ENCODE measurements at regions not wholly inside any gene's neighbourhood (a gene's known extent, or its start where the extent isn't known, plus 50 kb on each side); places are given as distances from the start of the nearest gene placed in this dataset.
"Not testable (repeated sequence)": the region's sequence is repeated elsewhere in the genome, so short reads cannot be mapped to it uniquely, and the experiment has no call there.

DNA sequence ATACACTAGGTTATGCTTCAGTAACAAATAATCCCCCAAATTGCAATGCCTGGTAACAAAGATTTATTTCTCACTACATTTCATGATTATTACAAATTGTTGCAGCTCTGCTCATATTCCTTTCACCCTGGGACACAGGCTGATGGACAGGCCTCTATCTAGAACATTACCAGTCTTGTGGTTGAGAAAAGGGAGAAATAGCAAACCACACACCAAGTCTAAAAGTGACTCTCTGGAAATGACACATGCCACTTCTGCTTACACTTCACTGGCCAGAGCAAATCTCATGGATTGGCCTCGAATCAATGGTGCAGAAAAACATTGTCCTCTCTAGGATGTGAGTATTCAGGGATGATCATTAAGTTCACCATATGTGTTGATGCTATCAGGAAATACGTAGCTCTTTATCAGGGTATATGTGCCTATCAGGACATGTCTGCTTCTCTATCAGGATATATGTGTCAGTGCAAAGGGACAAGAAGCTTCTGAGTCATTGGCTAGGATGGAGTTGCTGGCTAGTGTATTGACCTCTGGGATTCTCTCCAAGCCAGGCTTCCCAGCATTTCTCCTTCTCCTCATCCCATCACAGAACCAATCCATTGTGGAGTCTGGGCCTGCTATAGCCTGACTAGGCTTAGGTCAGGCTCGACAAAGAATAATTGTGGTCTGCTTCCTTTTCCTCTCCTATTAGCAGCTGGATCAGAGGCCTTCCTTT is 91.1 kb upstream of the CEP78 start:
- no peaks in the 10 kb centered on the region for H3K4me1 ChIP-seq (ENCODE audit: control insufficient read depth, insufficient read depth, low read length, poor library complexity, severe bottlenecking)
- no peak overlapping the region for H3K27ac ChIP-seq (ENCODE audit: insufficient read depth, low read length, poor library complexity, severe bottlenecking)
- H3K27me3 ChIP-seq (replicated peaks; ENCODE audit: control insufficient read depth, insufficient read depth, low read length, poor library complexity, severe bottlenecking) = no peaks in the 10 kb centered on the region
- no peaks in the 10 kb centered on the region for H3K9me3 ChIP-seq (ENCODE audit: control insufficient read depth, low read length)
- no peak for DNase-seq
- H3K4me3 ChIP-seq (ENCODE audit: insufficient read depth, low read depth, low read length, poor library complexity, severe bottlenecking) = no peak overlapping the region
- no peaks in the 10 kb centered on the region for H3K36me3 ChIP-seq (ENCODE audit: control insufficient read depth, insufficient read depth, low read length)

DNA sequence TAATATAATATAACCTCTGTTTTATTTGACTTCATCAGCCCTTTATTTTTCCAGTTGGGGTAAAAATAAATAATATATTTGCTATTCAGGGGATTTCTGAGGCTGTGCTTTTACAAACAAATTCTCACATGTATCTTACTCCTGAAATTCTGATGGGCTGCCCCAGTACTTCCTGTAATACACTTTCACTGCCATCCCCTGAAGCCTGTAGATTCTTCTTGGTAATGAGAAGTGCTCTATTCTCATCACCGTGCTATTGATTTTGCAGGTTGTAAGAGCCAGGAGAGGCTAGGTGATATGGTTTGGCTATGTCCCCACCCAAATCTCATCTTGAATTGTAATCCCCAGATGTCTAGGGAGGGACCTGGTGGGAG is 91.9 kb upstream of the CEP78 start:
- no peak for DNase-seq
- H3K4me1 ChIP-seq (ENCODE audit: control insufficient read depth, insufficient read depth, low read length, poor library complexity, severe bottlenecking) = no peaks in the 10 kb centered on the region
- no peaks in the 10 kb centered on the region for H3K27me3 ChIP-seq (replicated peaks; ENCODE audit: control insufficient read depth, insufficient read depth, low read length, poor library complexity, severe bottlenecking)
- no peaks in the 10 kb centered on the region for H3K9me3 ChIP-seq (ENCODE audit: control insufficient read depth, low read length)
- H3K27ac ChIP-seq (ENCODE audit: insufficient read depth, low read length, poor library complexity, severe bottlenecking) = no peak overlapping the region
- no peak overlapping the region for H3K4me3 ChIP-seq (ENCODE audit: insufficient read depth, low read depth, low read length, poor library complexity, severe bottlenecking)
- H3K36me3 ChIP-seq (ENCODE audit: control insufficient read depth, insufficient read depth, low read length) = no peaks in the 10 kb centered on the region

DNA sequence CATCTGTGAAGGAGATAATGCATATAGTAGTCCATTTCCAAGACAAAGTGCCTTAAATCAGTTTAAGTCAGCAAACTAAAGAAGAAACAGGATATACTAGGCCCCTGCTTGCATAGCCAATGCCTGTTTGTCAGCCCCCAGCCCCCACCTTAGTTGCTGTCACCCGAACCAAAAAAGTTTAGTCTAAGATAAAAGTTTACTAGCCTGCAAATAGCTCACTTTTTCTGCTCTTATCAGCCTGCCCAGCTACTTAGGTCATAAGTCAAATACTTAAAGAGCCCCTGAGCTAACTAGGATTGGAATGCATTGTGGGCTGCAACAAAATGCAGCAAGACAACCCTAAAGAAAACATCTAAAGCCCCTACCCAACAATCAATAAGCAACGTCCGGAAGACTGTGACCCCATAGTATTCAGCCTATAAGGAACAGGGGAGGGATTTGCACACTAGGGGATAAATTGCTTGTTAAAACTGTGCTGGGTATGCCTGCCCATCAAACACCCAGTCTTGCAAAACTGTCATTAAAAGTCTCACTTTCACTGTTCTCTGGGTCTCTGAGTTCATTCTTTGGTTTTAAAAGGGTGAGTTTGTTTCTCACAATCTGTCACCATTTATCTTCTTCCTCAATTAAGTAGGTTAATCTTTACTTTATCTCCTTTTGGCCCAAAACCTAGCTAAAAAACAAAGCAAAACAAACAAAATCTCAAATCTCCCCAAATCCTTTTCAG is 92.4 kb upstream of the CEP78 start:
- Histone ChIP-seq H3K4me1 (ENCODE audit: control insufficient read depth, insufficient read depth, low read length, poor library complexity, severe bottlenecking) (no peaks in the 10 kb centered on the region), H3K36me3 (ENCODE audit: control insufficient read depth, insufficient read depth, low read length) (no peaks in the 10 kb centered on the region), H3K4me3 (ENCODE audit: insufficient read depth, low read depth, low read length, poor library complexity, severe bottlenecking) (no peak overlapping the region), H3K9me3 (ENCODE audit: control insufficient read depth, low read length) (no peaks in the 10 kb centered on the region), H3K27ac (ENCODE audit: insufficient read depth, low read length, poor library complexity, severe bottlenecking) (no peak overlapping the region), H3K27me3 (replicated peaks; ENCODE audit: control insufficient read depth, insufficient read depth, low read length, poor library complexity, severe bottlenecking) (no peaks in the 10 kb centered on the region)
- DNase-seq = no peak

DNA sequence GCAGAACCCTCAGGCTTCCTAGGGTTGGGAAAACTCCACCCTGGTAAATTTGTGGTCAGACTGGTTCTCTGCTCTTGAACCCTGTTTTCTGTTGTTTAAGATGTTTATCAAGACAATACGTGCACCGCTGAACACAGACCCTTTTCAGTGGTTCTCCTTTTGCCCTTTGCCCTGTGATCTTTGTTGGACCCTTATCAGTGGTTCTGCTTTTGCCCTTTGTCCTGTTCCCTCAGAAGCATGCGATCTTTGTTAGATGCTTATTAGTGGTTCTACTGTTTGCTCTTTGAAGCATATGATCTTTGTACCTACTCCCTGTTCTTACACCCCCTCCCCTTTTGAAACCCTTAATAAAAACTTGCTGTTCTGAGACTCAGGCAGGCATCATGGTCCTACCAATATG is 93.6 kb upstream of the CEP78 start:
- not testable (repeated sequence) for H3K4me3 ChIP-seq (ENCODE audit: insufficient read depth, low read depth, low read length, poor library complexity, severe bottlenecking); H3K27ac ChIP-seq (ENCODE audit: insufficient read depth, low read length, poor library complexity, severe bottlenecking); H3K4me1 ChIP-seq (ENCODE audit: control insufficient read depth, insufficient read depth, low read length, poor library complexity, severe bottlenecking); DNase-seq; H3K27me3 ChIP-seq (replicated peaks; ENCODE audit: control insufficient read depth, insufficient read depth, low read length, poor library complexity, severe bottlenecking); H3K36me3 ChIP-seq (ENCODE audit: control insufficient read depth, insufficient read depth, low read length); H3K9me3 ChIP-seq (ENCODE audit: control insufficient read depth, low read length)

DNA sequence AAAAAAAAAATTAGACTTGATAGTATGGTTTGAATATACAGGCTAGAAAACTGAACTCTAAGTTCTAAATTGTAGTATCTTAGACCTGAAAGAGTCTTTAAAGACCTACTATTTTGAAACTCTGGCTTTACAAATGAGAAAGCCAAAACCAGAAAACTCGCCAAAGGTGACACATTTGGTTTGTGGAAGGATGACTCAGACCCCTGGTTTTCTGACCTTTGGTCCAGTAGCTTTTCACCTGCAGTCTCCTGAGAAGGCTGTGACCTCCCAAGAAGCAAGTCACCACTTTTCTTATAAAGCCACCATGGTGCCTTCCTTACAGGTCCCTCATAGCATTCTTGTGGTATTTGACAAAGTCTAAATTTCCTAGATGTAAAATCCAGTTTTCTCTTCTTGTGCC is 102.1 kb upstream of the CEP78 start:
- Histone ChIP-seq H3K36me3 (ENCODE audit: control insufficient read depth, insufficient read depth, low read length) (no peaks in the 10 kb centered on the region), H3K27me3 (replicated peaks; ENCODE audit: control insufficient read depth, insufficient read depth, low read length, poor library complexity, severe bottlenecking) (no peaks in the 10 kb centered on the region), H3K4me1 (ENCODE audit: control insufficient read depth, insufficient read depth, low read length, poor library complexity, severe bottlenecking) (no peaks in the 10 kb centered on the region)

DNA sequence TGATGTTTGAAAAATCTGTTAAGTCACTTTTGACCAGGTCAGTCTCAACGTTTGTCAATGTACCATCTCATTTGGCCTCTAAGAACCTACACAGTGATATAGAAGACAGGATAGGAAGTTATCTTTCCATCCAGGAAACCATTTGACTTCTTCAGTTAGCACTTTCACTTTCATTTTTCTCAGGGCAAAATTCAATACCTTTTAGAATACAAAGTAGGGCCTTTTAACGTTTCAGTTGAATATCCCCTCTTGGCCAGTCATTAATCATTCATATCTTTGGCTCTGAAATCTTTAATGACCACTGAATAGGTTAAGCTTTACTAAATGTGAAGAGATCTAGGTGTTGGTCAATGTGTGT is 101.1 kb upstream of the GNAQ start:
- Histone ChIP-seq H3K27me3 (replicated peaks; ENCODE audit: control insufficient read depth, insufficient read depth, low read length, poor library complexity, severe bottlenecking) (no peaks in the 10 kb centered on the region), H3K36me3 (ENCODE audit: control insufficient read depth, insufficient read depth, low read length) (no peaks in the 10 kb centered on the region), H3K4me1 (ENCODE audit: control insufficient read depth, insufficient read depth, low read length, poor library complexity, severe bottlenecking) (no peaks in the 10 kb centered on the region), H3K9me3 (ENCODE audit: control insufficient read depth, low read length) (no peaks in the 10 kb centered on the region), H3K4me3 (ENCODE audit: insufficient read depth, low read depth, low read length, poor library complexity, severe bottlenecking) (peak overlapping the region; percentile 41), H3K27ac (ENCODE audit: insufficient read depth, low read length, poor library complexity, severe bottlenecking) (no peak overlapping the region)
- DNase-seq = no peak

More for the DNA sequence above, 102.1 kb upstream of the CEP78 start:
- Histone ChIP-seq H3K4me3 (ENCODE audit: insufficient read depth, low read depth, low read length, poor library complexity, severe bottlenecking) (no peak overlapping the region), H3K9me3 (ENCODE audit: control insufficient read depth, low read length) (no peaks in the 10 kb centered on the region), H3K27ac (ENCODE audit: insufficient read depth, low read length, poor library complexity, severe bottlenecking) (no peak overlapping the region)
- no peak for DNase-seq

DNA sequence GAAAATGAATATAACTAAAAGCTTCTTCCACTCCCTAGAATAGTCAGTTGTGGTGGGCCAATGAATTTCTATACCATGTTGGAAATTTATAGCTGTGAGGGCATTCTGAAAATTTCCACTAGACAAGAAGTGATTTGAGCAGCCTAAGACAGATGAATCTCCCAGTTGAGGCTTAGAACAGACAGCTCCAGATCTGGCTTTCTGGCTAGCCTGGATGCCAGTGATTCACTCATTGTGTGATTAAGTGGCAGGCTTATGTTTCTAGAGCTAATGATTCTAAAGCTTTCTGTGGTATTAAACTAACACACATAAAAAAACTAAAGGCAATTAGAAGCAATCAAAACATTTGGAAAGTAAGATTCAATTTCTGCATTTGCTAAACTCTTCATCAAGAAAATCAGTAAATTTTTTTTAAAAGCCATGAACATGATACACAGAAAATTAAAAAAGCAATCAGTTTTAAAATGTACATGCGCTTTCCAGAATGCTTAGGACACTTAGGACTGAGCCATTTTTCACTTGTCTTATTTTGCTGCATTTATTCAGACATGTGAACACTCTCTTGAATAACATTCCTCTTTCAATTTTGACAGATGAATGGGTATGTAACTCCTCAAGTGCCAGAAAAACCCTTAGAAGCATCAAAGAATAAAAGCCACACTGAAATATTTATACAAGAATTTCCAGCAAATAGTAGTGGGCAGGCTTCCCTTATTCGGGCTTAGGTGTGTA is 100.5 kb upstream of the GNAQ start:
- Histone ChIP-seq H3K9me3 (ENCODE audit: control insufficient read depth, low read length) (no peaks in the 10 kb centered on the region), H3K27ac (ENCODE audit: insufficient read depth, low read length, poor library complexity, severe bottlenecking) (no peak overlapping the region), H3K27me3 (replicated peaks; ENCODE audit: control insufficient read depth, insufficient read depth, low read length, poor library complexity, severe bottlenecking) (no peaks in the 10 kb centered on the region), H3K4me1 (ENCODE audit: control insufficient read depth, insufficient read depth, low read length, poor library complexity, severe bottlenecking) (no peaks in the 10 kb centered on the region), H3K36me3 (ENCODE audit: control insufficient read depth, insufficient read depth, low read length) (no peaks in the 10 kb centered on the region), H3K4me3 (ENCODE audit: insufficient read depth, low read depth, low read length, poor library complexity, severe bottlenecking) (peak overlapping the region; percentile 41)
- no peak for DNase-seq

DNA sequence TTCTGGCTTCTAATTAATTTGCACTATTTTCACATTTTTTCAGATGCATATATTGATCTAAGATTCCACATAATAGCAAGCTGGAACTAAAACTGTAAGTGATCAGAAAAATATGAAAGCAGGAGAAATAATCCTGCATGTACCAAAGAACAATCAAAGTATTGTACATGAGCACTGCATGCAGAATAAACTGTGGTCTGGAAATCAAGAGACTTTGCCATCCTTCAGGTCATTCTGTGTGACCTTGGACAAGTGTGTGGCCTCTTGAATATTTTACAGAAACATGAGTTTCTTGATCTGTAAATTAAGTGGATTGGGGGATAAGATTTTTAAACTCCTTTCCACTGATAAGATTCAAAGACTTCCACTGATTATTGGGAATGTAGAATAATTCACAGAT is 99.2 kb upstream of the GNAQ start:
- Histone ChIP-seq H3K27me3 (replicated peaks; ENCODE audit: control insufficient read depth, insufficient read depth, low read length, poor library complexity, severe bottlenecking) (no peaks in the 10 kb centered on the region), H3K4me1 (ENCODE audit: control insufficient read depth, insufficient read depth, low read length, poor library complexity, severe bottlenecking) (no peaks in the 10 kb centered on the region)
- DNase-seq = no peak

DNA sequence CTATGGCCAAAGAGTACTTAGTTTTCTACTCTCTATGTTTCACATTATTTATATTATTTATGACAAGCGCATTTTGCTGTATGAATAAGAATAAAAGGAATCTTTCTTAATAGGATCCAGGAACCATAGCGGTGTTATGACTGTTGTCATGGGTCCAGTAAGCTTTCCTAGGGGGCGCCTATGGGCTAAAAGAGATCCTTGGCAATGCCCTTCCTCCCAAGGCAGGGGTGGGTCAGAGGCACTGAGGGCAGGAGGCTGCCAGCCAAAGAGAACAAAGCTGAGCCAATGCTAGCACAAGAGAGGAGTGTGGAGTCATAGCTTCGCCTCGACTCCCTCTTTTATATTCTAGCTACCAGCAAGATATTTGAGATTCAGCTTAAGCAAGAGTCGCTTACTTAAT is 98.4 kb upstream of the GNAQ start:
- no peaks in the 10 kb centered on the region for H3K27me3 ChIP-seq (replicated peaks; ENCODE audit: control insufficient read depth, insufficient read depth, low read length, poor library complexity, severe bottlenecking)
- H3K9me3 ChIP-seq (ENCODE audit: control insufficient read depth, low read length) = no peaks in the 10 kb centered on the region
- no peak overlapping the region for H3K27ac ChIP-seq (ENCODE audit: insufficient read depth, low read length, poor library complexity, severe bottlenecking)
- H3K36me3 ChIP-seq (ENCODE audit: control insufficient read depth, insufficient read depth, low read length) = no peaks in the 10 kb centered on the region
- no peaks in the 10 kb centered on the region for H3K4me1 ChIP-seq (ENCODE audit: control insufficient read depth, insufficient read depth, low read length, poor library complexity, severe bottlenecking)
- no peak overlapping the region for H3K4me3 ChIP-seq (ENCODE audit: insufficient read depth, low read depth, low read length, poor library complexity, severe bottlenecking)
- DNase-seq = no peak

More for the DNA sequence above, 99.2 kb upstream of the GNAQ start:
- no peak overlapping the region for H3K4me3 ChIP-seq (ENCODE audit: insufficient read depth, low read depth, low read length, poor library complexity, severe bottlenecking)
- H3K27ac ChIP-seq (ENCODE audit: insufficient read depth, low read length, poor library complexity, severe bottlenecking) = no peak overlapping the region
- no peaks in the 10 kb centered on the region for H3K36me3 ChIP-seq (ENCODE audit: control insufficient read depth, insufficient read depth, low read length)
- no peaks in the 10 kb centered on the region for H3K9me3 ChIP-seq (ENCODE audit: control insufficient read depth, low read length)

All from effector memory CD4-positive, alpha-beta T cell (primary cell).